Fibroblast of gingiva (primary cell): ENCODE measurements at regions not wholly inside any gene's neighbourhood (a gene's known extent, or its start where the extent isn't known, plus 50 kb on each side); places are given as distances from the start of the nearest gene placed in this dataset.
"Not testable (repeated sequence)": the region's sequence is repeated elsewhere in the genome, so short reads cannot be mapped to it uniquely, and the experiment has no call there.

Source experiments
- DNase-seq: peaks from one replicate; pipeline ENCODE4 v3.0.0-alpha.2; 2011; ENCODE audit warnings: low read depth

GRCh38 chr4:155032521-155033229, 175.8 kb upstream of the NPY2R start:
- peak; percentile 21 for DNase-seq

- no peak for DNase-seq
Observed at GRCh38 chr4:155033604-155034003, 174.8 kb upstream of the NPY2R start.

GRCh38 chr4:155037031-155037430, 171.4 kb upstream of the NPY2R start:
- no peak for DNase-seq

- DNase-seq: no peak
Observed at GRCh38 chr4:155038459-155038858, 170.0 kb upstream of the NPY2R start.

GRCh38 chr4:155039162-155039561, 169.3 kb upstream of the NPY2R start:
- no peak for DNase-seq

GRCh38 chr4:155040031-155040430, 168.4 kb upstream of the NPY2R start:
- DNase-seq: no peak

DNA sequence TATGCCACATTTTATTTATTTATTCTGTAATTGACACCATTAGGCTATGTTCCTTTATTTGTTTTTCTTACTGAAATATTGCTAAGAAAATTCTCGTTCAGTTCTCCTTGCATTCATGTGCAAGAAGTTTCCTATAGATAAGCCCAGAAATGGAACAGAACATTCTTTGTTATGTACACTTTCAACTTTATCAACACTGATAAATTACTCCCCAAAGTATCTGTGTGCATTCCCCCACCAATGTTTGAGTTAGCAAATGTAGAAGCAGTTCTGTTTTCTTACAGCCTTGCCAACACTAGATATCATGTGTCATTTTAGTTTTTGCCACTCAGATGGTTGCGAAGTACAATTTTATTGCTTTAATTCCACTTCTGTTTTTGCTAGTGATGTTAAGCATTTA, 166.4 kb upstream of the NPY2R start:
- peak; percentile 86 for DNase-seq

DNA sequence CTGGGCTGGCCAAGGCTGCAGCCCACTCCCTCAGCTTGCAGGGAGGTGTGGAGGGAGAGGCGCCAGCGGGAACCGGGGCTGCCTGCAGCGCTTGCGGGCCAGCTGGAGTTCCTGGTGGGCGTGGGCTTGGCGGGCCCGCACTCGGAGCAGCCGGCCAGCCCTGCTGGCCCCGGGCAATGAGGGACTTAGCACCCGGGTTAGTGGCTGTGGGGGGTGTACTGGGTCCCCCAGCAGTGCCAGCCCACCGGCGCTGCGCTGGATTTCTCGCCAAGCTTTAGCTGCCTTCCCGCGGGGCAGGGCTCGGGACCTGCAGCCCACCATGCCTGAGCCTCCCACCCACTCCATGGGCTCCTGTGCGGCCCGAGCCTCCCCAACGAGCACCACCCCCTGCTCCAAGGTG, 164.2 kb upstream of the NPY2R start:
- not testable (repeated sequence) for DNase-seq

DNA sequence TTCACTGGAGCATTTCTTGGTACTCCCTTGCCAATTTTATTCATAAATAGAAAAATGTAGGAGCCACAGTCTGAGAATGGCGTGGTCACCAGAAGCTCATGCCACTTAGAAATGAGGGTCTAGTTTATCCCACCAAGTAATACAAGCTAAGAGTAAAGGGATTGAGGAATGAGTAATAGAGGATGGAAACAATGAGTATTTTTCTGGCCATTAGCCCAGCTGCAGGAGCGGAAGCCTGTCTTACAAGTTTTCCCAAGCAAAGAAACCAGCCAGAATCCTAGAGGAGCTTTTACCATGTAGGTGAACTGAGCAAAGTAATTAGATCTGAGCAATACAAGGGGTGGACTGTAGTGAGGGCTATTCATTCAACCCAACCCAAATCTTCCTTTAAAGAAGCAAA, 160.7 kb upstream of the NPY2R start:
- DNase-seq: peak; percentile 55

GRCh38 chr4:155054042-155054441, 154.4 kb upstream of the NPY2R start:
- not testable (repeated sequence) for DNase-seq

GRCh38 chr4:155060419-155060818, 148.0 kb upstream of the NPY2R start:
- DNase-seq: no peak

GRCh38 chr4:155060873-155061272, 147.6 kb upstream of the NPY2R start:
- no peak for DNase-seq

DNA sequence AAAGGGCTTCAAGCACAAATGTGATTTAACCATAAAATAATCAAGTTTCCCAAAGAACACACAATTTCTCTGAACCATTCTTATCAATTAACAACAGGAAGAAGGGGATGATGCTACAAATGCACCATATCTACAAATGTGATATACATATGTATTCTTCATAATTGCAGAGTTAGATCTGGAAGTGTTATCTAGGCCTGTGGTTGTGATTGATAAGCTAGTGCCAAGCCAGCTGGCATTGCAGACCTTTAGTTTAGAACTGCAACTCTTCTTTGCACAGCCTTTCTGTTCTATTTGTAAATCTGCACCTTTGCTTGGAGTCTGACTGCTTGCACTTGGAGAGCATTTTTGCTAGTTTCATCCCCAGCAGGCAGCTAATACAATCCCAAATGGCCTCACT, 145.5 kb upstream of the NPY2R start:
- DNase-seq: no peak

DNA sequence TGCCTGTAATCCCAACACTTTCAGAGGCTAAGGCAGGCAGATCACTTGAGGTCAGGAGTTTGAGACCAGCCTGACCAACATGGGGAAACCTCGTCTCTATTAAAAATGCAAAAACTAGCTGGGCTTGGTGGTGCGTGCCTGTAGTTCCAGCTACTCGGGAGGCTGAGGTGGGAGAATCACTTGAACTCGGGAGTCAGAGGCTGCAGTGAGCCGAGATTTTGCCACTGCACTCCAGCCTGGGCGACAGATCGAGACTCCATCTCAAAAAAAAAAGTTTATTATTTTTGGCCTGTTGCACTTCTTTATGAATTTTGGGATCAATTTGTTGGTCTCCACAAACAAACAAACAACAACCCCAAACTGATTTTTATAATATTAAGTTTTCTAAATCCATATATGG, 143.5 kb upstream of the NPY2R start:
- DNase-seq: not testable (repeated sequence)

- DNase-seq: no peak
Observed at GRCh38 chr4:155066871-155067270, 141.6 kb upstream of the NPY2R start.

- DNase-seq: no peak
Observed at GRCh38 chr4:155071962-155072361, 136.5 kb upstream of the NPY2R start.

GRCh38 chr4:155072417-155072816, 136.0 kb upstream of the NPY2R start:
- no peak for DNase-seq

- DNase-seq: peak; percentile 62
Observed at GRCh38 chr4:155073852-155074251, 134.6 kb upstream of the NPY2R start.

DNA sequence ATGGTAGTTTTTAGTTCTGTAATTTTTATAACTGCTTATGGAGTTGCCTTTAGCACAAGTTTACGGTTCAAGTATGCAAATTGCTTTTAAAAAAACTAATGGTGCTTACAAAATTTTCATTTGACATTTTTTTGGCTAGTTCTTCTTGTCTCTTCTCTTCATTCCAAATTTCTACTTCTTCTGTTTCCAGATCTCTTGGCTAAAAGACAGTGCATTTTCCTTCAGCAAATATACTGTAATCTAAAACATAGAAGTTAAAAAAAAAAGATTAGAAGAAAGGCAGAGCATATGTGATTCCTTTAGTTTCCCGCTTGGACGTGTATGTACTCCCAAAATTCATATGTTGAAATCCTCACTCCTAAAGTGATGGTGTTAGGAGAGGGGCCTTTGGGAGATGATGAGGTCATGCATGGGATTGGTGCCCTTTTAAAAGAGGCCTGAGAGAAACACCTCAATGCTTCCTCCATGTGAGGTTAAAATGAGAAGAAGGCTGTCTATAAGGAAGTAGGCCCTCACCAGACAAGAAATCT, 132.1 kb upstream of the NPY2R start:
- no peak for DNase-seq

- no peak for DNase-seq
Observed at GRCh38 chr4:155077452-155078229, 130.8 kb upstream of the NPY2R start.

DNA sequence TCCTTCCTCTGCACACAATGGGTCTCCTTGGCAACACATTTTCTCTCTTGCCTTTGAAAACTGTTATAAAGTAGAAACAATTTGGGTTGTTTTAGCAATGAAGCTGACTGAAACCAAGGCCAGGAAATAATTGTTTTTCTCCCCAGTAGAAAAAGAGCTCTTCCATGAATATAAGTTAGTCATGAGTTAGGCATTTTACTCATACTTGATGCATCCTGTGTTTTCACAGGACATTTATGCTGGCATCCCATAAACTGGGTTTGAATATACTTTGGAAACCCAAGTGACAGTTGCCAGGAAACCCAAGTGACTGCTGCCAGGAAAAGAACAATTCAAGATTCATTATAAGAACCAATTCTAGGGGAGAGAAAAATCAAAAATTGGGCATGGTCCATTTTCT, 128.6 kb upstream of the NPY2R start:
- DNase-seq: peak; percentile 67

DNA sequence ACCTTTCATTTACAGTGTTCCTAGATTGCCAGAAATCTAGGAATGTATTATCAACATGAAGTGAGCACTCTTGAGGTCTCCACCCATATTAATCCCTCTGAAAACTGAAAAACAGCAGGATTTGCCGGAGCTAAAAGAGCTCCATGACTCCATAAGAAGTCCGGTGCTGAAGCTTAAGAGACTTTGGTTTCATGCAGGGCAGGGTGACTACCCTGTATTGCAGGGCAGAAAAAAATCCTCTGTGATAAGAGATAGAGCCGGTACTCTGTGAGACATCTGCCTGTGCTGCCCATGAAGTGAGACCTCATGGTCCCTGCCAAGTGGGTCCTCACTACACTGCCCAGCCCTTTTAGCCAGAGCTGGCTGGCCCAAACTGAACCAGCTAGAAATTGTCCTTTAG, 127.2 kb upstream of the NPY2R start:
- DNase-seq: no peak

DNA sequence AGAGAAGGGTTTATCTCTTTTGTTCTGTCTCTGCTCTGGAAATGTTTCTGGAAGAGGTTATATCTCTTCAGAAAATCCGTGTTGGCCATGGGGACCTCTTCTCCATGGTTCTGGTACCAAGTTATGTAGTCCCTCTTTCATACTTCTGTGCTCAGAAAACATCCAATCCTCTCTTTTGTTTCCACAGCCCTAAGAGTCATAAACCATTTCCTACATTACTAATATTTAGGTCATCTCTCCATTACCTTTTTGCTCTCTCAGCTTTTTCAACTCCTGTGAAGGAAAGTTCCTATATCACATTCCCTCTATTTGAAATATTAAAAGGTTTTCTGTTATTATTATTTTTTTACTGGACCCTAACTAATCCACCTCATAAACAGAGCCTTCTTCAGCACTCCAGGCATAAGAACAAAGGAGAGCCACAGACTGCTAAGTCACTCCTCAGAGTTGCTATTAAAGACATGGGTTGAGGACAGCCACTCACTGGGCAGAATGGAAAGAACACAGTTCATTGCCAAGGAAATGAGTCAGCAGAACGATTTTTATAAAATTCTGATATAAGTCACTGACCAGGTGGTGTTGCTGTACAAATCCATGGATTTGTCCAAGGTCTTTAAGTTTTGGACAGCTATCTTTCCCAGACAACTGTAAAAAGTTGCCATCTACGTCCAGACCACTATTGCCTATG, 122.4 kb upstream of the NPY2R start:
- peak; percentile 66 for DNase-seq
